Esophagus squamous epithelium (tissue), 4 donors: ENCODE measurements at regions not wholly inside any gene's neighbourhood (a gene's known extent, or its start where the extent isn't known, plus 50 kb on each side); places are given as distances from the start of the nearest gene placed in this dataset.

Experiments
- POLR2A ChIP-seq, 4 donors: fragments of 450-650 bp; IDR thresholded peaks; one replicate each; pipeline ENCODE4 v1.6.1; 2017; ENCODE audit warnings: antibody characterized with exemption in 4 of 4, mild to moderate bottlenecking in 4 of 4, moderate library complexity in 3 of 4
- TF ChIP-seq, protein P1 (sequence below), 6 experiments: fragments of 450-650 bp in 4 of 6; fragments of 200-600 bp in 2 of 6; sonication (generic) in 2 of 6; IDR thresholded peaks; one replicate each; pipeline ENCODE4 v1.5.1; 2016 to 2019; ENCODE audit warnings: antibody characterized with exemption in 6 of 6, mild to moderate bottlenecking in 4 of 6, moderate library complexity in 4 of 6

- TF ChIP-seq, protein P1, sequence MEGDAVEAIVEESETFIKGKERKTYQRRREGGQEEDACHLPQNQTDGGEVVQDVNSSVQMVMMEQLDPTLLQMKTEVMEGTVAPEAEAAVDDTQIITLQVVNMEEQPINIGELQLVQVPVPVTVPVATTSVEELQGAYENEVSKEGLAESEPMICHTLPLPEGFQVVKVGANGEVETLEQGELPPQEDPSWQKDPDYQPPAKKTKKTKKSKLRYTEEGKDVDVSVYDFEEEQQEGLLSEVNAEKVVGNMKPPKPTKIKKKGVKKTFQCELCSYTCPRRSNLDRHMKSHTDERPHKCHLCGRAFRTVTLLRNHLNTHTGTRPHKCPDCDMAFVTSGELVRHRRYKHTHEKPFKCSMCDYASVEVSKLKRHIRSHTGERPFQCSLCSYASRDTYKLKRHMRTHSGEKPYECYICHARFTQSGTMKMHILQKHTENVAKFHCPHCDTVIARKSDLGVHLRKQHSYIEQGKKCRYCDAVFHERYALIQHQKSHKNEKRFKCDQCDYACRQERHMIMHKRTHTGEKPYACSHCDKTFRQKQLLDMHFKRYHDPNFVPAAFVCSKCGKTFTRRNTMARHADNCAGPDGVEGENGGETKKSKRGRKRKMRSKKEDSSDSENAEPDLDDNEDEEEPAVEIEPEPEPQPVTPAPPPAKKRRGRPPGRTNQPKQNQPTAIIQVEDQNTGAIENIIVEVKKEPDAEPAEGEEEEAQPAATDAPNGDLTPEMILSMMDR (IDR thresholded peaks at IDR 0.05), result no peak
- TF ChIP-seq POLR2A (IDR thresholded peaks at IDR 0.05), result no peak
Measured at GRCh38 chr16:66240088-66240487, 126.4 kb upstream of the CDH5 start.
